ENCODE measurements at regions not wholly inside any gene's neighbourhood (a gene's known extent, or its start where the extent isn't known, plus 50 kb on each side); places are given as distances from the start of the nearest gene placed in this dataset.

- TF ChIP-seq CTCF (IDR thresholded peaks at IDR 0.05; ENCODE audit: control extremely low read depth in 1 of 3, insufficient read depth in 1 of 3, low read depth in 1 of 3, low read length in 3 of 3), result no peak
- TF ChIP-seq EZH2 (IDR thresholded peaks at IDR 0.05; ENCODE audit: low read depth, low read length, severe bottlenecking), result no peak
- no peak for TF ChIP-seq RXRA (IDR thresholded peaks at IDR 0.05; ENCODE audit: insufficient read depth, low read depth, low read length)
- TF ChIP-seq NANOG (IDR thresholded peaks at IDR 0.05; ENCODE audit: insufficient read depth, low read depth, low read length, poor library complexity, severe bottlenecking), result no peak
- no peak for TF ChIP-seq SIRT6 (IDR thresholded peaks at IDR 0.05; ENCODE audit: low read length)
- TF ChIP-seq POU5F1 (IDR thresholded peaks at IDR 0.05; ENCODE audit: low read depth, low read length), result no peak
Observed at GRCh38 chr15:45970542-45970941, 335.7 kb downstream of the SQOR start (continued).

Data from H1 (cell line).